ENCODE measurements at regions not wholly inside any gene's neighbourhood (a gene's known extent, or its start where the extent isn't known, plus 50 kb on each side); places are given as distances from the start of the nearest gene placed in this dataset.

- TF ChIP-seq CTCF (IDR thresholded peaks at IDR 0.05; ENCODE audit: insufficient read depth, low read depth, low read length, missing control alignments): no peak
- H3K4me3 ChIP-seq (ENCODE audit: low read length): no peak overlapping the region
- DNase-seq (ENCODE audit: low read depth): peak; percentile 58
Measured at GRCh38 chr9:113708821-113709713, 167.0 kb upstream of the ZNF618 start.

- no peak for DNase-seq (ENCODE audit: low read depth)
- H3K4me3 ChIP-seq (ENCODE audit: low read length): no peak overlapping the region
- TF ChIP-seq CTCF (IDR thresholded peaks at IDR 0.05; ENCODE audit: insufficient read depth, low read depth, low read length, missing control alignments): no peak
Measured at GRCh38 chr9:113709721-113710120, 166.4 kb upstream of the ZNF618 start.

- TF ChIP-seq CTCF (IDR thresholded peaks at IDR 0.05; ENCODE audit: insufficient read depth, low read depth, low read length, missing control alignments): no peak
Measured at GRCh38 chr9:113711251-113711650, 164.9 kb upstream of the ZNF618 start.

GRCh38 chr9:113712053-113712452 lies 164.1 kb upstream of the ZNF618 start:
- TF ChIP-seq CTCF (IDR thresholded peaks at IDR 0.05; ENCODE audit: insufficient read depth, low read depth, low read length, missing control alignments): no peak
- H3K4me3 ChIP-seq (ENCODE audit: low read length): no peak overlapping the region
- DNase-seq (ENCODE audit: low read depth): peak; percentile 47

More at GRCh38 chr9:113711251-113711650, 164.9 kb upstream of the ZNF618 start:
- no peak for DNase-seq (ENCODE audit: low read depth)
- no peak overlapping the region for H3K4me3 ChIP-seq (ENCODE audit: low read length)

- TF ChIP-seq CTCF (IDR thresholded peaks at IDR 0.05; ENCODE audit: insufficient read depth, low read depth, low read length, missing control alignments): no peak
- no peak overlapping the region for H3K4me3 ChIP-seq (ENCODE audit: low read length)
- DNase-seq (ENCODE audit: low read depth): peak; percentile 88
Measured at GRCh38 chr9:113715086-113715485, 161.0 kb upstream of the ZNF618 start.

- no peak for DNase-seq (ENCODE audit: low read depth)
- no peak overlapping the region for H3K4me3 ChIP-seq (ENCODE audit: low read length)
- TF ChIP-seq CTCF (IDR thresholded peaks at IDR 0.05; ENCODE audit: insufficient read depth, low read depth, low read length, missing control alignments): no peak
Measured at GRCh38 chr9:113719919-113720318, 156.2 kb upstream of the ZNF618 start.

- TF ChIP-seq CTCF (IDR thresholded peaks at IDR 0.05; ENCODE audit: insufficient read depth, low read depth, low read length, missing control alignments): no peak
- no peak for DNase-seq (ENCODE audit: low read depth)
- no peak overlapping the region for H3K4me3 ChIP-seq (ENCODE audit: low read length)
Measured at GRCh38 chr9:113720495-113720894, 155.6 kb upstream of the ZNF618 start.

Data from epithelial cell of esophagus (primary cell).